Activated CD4-positive, alpha-beta T cell treated with anti-CD3 and anti-CD28 coated beads for 1 hour (primary cell): ENCODE measurements at regions not wholly inside any gene's neighbourhood (a gene's known extent, or its start where the extent isn't known, plus 50 kb on each side); places are given as distances from the start of the nearest gene placed in this dataset.
"Not testable (repeated sequence)": the region's sequence is repeated elsewhere in the genome, so short reads cannot be mapped to it uniquely, and the experiment has no call there.

ENCODE experiments used
- DNase-seq: peaks from one replicate; pipeline ENCODE4 v3.0.0-alpha.2; 2020

GRCh38 chr2:59756150-59756549, 797.3 kb downstream of the BCL11A start:
- DNase-seq = no peak

DNA sequence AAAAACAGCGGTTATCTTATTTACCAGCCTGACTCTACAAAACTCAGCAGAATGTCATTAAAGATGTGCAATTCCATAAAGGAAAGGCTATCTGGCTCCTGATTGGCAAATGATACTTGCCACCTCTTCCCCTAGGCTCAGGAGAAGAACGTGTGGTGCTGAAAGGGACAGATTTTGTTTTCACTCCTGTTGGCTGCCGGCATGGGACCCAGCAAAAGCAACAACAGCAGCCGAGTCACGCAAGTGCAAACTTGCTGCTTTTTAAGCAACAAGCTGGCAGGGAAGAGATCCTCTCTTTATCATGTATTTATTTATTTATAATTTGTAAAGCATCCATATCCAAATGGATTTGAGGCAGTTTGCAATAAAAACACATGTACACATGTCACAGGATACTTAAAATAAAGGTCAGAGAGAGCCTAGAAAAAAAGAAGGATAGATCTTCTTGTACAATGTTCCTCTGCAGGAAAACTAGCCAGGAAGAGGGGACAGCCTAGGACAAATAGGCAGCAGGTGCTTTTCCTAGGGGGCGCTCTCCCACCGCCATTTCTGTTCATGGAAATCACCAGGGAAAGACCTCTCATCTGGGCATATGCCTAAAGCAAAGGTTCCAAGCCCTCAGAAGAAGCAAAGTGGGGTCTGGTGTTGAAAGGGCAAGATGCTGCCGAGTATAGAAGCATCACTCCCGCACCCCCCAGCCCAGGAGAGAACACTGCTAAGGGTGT, 799.3 kb downstream of the BCL11A start:
- no peak for DNase-seq

DNA sequence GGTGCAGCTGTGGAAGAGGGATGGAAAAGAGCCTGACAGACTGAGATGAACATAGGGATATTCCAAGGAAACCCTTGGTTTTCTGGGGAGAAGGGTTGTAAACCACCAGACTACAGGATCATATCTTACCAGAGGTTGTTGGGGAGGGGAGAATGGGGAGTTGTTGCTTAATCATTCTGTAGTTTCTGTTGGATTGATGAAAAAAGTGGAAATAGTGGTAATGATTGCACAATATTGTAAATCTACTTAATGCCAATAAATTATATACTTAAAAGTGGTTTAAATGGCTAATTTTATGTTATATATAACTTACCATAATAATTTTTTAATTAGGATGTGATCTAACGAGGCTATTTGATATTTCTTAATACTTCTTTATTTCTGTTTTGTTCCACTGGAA, 800.9 kb downstream of the BCL11A start:
- DNase-seq = no peak

DNA sequence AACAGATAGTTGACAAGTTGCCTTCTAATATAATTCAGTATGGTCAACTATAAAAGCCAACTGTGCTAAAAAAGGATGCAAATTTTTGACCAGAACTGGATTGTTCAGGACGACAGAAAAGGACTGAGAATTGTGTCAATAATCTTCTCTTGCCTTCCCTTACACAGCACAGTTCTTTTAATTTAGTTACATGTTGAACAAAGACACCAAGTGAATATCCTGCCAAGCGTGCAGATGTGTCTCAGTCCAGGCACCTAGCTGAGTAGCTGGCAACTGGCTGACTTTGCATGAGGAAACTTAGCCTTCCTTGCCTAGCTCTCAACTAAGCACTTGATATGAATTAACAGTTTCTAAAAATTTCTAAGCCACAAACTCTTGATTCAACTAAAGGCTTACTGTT, 801.4 kb downstream of the BCL11A start:
- no peak for DNase-seq

DNA sequence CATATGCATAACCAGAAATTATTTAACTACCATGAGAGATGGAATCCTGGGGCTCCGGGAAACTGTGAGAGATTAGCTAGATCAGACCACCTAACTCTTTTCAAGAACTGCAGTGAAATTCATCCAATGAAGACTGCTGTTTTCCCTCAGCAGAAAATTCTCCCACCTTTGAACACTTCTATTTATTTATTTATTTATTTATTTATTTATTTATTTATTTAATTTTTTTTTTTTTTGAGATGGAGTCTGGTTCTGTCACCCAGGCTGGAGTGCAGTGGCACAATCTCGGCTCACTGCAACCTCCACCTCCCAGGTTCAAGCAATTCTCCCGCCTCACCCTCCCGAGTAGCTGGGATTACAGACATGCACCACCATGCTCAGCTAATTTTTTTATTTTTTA, 802.2 kb downstream of the BCL11A start:
- DNase-seq = not testable (repeated sequence)

DNA sequence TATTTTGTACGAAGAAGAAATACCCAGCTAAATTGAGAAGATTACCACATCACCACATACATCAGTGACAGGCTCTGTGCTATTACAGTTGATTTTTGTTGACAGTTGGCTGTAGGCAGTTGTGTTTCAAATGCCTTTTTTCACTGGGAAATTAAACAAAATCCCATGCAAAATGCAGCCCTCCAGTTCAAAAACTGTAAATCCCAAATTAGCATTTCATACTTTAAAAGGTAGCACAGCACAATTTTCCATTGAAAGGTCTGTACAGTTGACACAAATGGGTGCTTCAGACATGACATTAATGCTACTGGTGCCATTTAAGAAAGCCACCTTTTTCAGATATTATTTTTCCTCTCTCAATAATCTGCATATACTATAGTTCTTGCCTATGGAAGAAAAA, 807.2 kb downstream of the BCL11A start:
- DNase-seq = no peak

DNA sequence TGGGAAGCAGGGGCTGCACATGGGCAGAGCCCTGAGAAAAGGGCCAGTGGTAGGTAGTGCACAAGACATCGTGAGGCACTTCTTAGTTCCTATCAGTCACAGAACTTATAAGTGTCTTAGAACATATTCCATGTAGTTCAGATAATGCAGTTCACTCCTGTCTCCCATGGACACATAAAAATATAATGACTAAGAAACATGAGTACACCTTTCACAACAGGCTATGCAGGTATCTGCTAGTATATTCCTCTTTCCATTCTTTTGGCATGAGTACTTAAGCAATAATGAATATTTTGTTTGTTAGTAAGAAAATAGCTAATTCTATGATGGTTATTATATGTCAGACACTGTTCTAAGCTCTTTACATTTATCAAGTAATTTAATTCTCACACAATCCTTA, 808.4 kb downstream of the BCL11A start:
- no peak for DNase-seq

DNA sequence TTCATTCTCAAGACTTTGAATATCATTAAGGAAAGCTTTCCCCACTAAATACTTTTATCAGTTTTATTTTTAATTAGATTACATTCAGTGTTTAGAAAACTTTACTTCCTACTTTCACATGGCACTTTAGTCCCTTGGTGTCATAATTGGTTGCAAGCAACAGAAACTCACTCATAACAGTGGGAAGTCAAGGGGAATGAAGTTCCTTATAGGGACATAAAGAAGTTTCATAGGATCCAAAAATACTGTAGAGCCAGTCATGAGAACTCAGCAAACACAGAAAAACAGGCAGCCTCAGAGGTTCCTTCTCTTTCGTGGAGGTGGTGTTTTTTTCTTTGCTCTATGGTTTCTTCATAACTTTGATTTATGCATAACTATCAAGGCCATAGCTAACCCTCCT, 809.0 kb downstream of the BCL11A start:
- no peak for DNase-seq

GRCh38 chr2:59741840-59742239, 811.6 kb downstream of the BCL11A start:
- no peak for DNase-seq

GRCh38 chr2:59739166-59739565, 814.3 kb downstream of the BCL11A start:
- no peak for DNase-seq

- no peak for DNase-seq
These were observed 816.2 kb downstream of the BCL11A start for GRCh38 chr2:59737299-59737698.

- no peak for DNase-seq
These were observed 818.7 kb downstream of the BCL11A start for GRCh38 chr2:59734743-59735142.

DNA sequence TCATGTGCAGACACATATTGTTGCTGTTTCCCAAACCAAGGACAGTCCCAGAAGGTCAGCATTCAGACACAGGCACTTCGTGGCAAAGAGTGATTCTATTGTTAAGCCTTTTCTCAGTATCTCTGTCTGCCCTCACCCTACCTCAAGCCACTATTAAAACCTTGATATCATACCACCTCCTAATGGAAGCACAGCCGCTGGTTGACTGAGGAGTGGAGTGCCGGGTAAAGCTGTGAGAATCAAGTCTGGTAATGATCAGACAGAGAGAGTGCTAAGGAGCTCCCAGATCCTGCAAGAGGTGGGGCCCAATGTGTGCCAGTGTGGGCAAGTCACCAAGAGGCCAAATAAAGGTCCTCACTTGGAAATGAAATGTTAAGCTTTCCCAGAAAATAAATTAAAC, 819.5 kb downstream of the BCL11A start:
- no peak for DNase-seq

- no peak for DNase-seq
These were observed 819.9 kb downstream of the BCL11A start for GRCh38 chr2:59733567-59733930.

DNA sequence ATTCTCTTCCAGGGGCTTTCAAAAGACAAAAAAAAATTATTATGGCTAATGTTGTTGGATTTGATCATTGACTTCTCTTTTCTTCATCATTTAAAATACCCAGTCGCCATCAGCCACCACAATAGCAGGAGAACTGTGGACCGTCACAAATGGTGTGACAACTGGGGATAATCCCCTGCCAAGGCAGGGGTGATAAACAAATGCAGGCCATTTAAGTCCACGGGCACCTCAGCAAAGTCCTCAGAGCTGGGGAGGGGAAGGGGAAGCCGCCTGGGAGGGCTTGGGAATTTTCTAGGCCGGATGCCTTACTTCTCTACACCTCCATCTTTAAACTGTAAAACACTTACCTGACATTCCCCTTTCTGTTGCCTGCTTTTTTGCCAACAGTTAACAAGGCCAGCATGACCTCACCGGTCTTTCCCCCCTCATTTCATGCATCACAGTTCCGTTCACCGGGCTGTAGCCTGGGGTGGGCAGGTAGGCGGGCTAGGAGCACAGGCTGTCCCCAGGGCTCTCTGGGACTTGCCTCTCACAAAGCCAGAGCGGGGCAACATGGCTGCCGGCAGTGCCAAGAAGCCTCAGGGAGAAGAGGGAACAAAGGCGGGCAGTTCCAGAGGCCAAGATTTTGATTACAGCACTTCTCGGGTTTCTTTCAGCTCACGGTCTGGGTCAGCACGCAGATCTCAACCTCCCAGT, 820.4 kb downstream of the BCL11A start:
- no peak for DNase-seq

DNA sequence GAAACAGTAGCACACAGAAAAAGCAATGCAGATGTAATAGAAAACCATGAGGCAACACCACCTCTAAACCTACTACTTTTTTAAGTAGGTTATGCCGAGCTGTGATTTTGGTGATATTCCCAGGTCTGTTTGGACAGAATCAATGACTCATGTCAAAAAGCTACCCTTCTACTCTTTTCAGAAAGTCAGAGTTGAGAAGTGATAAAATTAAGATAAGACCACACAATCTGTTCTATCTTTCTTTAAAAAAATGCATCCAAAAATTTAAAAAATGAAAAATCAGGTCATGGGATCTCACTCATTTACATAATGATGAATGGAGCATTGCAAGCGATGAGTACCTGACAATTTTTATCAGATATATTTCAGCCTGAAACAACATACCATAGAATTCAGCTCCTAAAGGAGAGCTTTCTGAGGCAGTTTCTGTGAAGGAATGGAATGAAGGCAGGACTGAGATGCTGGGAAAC, 826.3 kb downstream of the BCL11A start:
- DNase-seq = no peak

GRCh38 chr2:59726228-59727120, 827.0 kb downstream of the BCL11A start:
- DNase-seq = no peak

DNA sequence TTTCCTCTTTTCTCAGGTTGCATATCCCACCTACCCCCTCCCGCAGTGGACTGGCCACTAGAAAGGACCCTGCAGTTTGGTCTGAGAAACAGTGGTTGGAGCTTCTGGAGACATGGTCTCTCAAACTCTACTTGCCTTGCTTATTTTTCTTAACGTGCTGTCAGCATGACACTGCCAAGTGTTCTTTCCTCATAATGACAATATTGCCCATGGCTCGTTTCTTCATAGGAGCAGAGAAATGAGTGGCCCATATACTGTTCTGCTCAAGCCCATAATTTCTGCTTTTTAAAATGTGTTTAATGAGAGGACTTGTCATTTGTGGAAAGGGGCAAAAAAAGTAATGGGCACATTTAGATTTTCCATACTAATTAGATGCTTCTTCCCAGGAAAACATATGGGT, 828.7 kb downstream of the BCL11A start:
- no peak for DNase-seq

DNA sequence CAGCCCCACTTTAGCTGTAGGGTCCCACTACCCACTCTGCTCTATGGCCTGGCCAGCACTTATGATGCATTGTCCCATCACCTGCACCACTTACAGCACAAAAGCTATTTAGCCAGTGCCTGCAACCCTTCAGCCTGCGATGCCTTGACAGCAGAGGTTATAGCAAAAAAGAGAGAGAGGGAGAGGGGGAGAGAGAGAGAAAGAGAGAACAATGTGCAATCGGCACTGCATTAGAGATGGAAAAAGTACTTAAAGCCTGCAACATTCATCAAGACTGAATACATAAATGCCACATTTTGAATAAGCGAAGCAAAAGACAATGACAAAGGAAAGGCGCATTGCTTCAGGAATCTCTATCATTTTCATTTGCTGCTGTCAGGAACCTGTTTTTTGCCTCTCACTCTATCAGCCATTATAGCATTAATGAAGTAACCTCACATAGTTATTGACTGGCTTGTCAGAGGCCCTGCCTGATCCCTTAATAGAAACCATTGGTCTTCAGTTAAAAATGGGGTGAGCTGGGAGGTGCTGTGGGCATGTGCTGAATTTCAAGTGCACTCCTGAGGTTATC, 833.1 kb downstream of the BCL11A start:
- no peak for DNase-seq

DNA sequence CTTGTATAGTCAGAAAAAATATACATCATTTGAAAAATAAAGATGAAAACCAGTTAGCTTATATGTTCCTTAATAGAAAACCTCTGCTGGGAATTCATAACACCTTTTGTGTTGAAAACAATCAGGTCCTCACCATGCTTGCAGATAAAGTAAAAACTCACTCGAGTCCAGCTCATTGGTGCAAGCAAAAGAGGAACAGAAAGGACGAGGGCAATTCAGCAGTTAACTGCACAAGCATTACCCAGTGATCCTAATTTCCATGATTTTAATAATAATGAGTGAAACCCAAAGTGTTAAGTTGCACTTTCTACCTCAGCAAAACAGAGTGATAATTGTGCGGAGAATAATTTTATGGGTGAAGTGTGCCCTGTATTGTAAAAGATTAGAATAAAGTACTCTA, 839.9 kb downstream of the BCL11A start:
- DNase-seq = no peak

DNA sequence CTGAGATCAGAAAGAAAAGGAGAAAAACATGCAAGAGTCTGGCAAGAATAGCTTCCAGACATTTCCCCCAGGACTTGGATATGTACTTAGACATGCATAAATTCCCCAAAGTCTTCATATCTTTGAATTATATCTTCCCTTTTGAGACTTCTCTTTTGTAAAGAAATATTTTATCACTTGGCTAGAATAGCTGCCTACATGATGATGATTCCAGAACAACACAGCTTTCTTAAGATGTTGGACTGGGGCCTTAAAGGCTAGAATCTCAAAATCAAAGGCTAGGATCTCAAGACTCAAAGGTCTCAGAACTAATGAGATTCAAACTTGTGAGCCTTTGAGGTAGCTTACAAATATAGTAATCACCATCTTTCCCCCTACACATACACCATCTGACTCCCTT, 842.3 kb downstream of the BCL11A start:
- DNase-seq = no peak

DNA sequence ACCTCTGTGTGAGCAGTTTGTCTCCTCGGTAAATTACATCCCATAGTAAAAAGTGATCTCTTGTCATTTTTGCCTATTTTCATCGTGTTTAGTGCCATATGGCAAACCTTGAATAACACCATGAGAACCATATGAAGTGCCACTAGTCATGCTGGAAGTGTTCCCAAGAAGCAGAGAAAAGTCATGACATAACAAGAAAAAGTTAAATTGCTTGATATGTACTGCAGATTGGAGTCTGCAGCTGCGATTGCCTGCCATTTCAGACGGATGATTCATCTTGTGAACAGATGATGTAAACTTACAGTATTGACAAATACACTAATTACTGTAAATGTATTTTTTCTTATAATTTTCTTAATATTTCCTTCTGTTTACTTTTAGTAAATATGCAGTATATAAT, 846.7 kb downstream of the BCL11A start:
- no peak for DNase-seq

DNA sequence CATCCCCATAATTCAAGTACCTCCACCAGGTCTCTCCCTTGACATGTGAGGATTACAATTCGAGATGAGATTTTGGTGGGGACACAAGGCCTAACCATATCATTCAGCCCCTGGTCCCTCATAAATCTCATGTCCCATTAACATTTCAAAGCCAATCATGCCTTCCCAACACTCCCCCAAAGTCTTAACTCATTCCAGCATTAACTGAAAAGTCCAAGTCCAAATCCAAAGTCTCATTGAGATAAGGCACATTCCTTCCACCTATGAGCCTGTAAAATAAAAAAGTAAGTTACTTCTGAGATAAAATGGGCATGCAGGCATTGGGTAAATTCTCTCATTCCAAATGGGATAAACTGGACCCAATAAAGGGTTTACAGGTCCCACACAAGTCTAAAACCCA, 849.7 kb downstream of the BCL11A start:
- DNase-seq = no peak
